ENCODE measurements at regions not wholly inside any gene's neighbourhood (a gene's known extent, or its start where the extent isn't known, plus 50 kb on each side); places are given as distances from the start of the nearest gene placed in this dataset.

GRCh38 chr3:23713641-23714040 lies 92.1 kb upstream of the UBE2E1 start:
- TF ChIP-seq, protein P1, sequence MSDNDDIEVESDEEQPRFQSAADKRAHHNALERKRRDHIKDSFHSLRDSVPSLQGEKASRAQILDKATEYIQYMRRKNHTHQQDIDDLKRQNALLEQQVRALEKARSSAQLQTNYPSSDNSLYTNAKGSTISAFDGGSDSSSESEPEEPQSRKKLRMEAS (IDR thresholded peaks at IDR 0.05; ENCODE audit: insufficient read depth, insufficient read length), result no peak
- TF ChIP-seq POLR2AphosphoS5 (IDR thresholded peaks at IDR 0.05; ENCODE audit: insufficient read depth, low read depth, low read length) (no peak), MYC (IDR thresholded peaks at IDR 0.05; ENCODE audit: low read depth, low read length) (no peak)

Measured in endothelial cell of umbilical vein (primary cell).